ENCODE measurements at regions not wholly inside any gene's neighbourhood (a gene's known extent, or its start where the extent isn't known, plus 50 kb on each side); places are given as distances from the start of the nearest gene placed in this dataset.

- TF ChIP-seq, protein P1, sequence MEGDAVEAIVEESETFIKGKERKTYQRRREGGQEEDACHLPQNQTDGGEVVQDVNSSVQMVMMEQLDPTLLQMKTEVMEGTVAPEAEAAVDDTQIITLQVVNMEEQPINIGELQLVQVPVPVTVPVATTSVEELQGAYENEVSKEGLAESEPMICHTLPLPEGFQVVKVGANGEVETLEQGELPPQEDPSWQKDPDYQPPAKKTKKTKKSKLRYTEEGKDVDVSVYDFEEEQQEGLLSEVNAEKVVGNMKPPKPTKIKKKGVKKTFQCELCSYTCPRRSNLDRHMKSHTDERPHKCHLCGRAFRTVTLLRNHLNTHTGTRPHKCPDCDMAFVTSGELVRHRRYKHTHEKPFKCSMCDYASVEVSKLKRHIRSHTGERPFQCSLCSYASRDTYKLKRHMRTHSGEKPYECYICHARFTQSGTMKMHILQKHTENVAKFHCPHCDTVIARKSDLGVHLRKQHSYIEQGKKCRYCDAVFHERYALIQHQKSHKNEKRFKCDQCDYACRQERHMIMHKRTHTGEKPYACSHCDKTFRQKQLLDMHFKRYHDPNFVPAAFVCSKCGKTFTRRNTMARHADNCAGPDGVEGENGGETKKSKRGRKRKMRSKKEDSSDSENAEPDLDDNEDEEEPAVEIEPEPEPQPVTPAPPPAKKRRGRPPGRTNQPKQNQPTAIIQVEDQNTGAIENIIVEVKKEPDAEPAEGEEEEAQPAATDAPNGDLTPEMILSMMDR (IDR thresholded peaks at IDR 0.05; ENCODE audit: insufficient read depth, low read length, poor library complexity, severe bottlenecking), result no peak
- TF ChIP-seq EZH2phosphoT487 (conservative IDR thresholded peaks at IDR 0.05; ENCODE audit: low read length), result no peak
Observed at GRCh38 chr7:14973712-14974428, 71.3 kb upstream of the DGKB start.
